ENCODE measurements at regions not wholly inside any gene's neighbourhood (a gene's known extent, or its start where the extent isn't known, plus 50 kb on each side); places are given as distances from the start of the nearest gene placed in this dataset.
"Not testable (repeated sequence)": the region's sequence is repeated elsewhere in the genome, so short reads cannot be mapped to it uniquely, and the experiment has no call there.

DNA sequence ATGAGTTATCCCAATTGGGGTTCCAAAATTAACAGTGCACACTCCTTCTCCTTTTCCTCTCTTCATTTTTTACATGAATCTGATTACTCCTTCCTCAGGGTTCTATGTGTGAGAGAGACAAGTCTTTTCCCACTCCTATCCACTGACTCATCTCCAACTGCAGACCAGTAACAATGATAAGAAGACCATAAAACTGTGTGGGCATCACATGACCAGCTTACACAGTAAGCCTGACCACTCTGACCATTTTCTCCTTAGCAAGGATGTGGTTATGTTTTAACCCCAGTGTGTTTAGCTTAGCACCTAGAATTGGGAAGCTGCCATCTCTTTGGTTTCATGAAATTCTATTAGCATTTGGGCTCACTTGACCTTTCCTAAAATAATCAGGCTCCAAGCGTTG lies 145.0 kb upstream of the CALCR start:
- intact Hi-C loops (cut with DNase I; ENCODE audit: low total_unique reads), result no loop called here
- H3K27me3 ChIP-seq, result no peaks in the 10 kb centered on the region
- no peak overlapping the region for H3K27ac ChIP-seq
- no peak for TF ChIP-seq CTCF (IDR thresholded peaks at IDR 0.05)
- no peak for TF ChIP-seq POLR2A (IDR thresholded peaks at IDR 0.05)
- H3K4me1 ChIP-seq, result no peaks in the 10 kb centered on the region
- H3K9me3 ChIP-seq, result no peaks in the 10 kb centered on the region
- H3K36me3 ChIP-seq, result no peaks in the 10 kb centered on the region
- no peak for DNase-seq
- no peak overlapping the region for H3K4me3 ChIP-seq

DNA sequence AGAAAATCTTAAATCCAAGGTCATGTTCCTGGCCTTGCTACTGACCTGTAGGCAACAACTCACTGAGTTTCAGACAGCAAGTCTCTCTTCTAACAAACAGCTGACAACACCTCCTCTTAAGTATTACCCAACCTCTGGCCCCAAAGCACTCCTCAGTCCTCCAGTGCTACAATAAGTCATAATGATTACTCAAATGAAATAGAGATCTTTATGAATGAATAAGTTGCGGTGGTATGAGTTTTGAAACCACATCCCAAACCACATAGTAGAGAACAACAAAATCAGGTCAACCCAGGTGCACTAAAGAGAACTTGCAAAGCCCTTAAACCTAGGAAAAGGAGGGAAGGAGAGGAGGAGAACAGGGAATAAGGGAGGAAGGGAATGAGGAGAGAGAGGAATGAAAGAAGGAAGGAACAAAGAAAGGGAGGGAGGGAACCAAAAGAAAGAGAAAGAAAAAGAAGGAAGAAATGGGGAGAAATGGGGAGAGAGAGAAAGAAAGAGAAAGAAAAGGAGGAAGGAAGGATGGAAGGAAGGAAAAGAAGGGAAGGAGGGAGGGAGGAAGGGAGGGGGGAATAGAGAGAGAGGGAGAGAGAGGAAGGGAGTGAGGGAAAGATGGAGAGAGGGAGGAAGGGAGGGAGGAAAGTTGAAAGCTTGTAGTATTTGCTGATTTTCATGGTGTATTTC lies 142.8 kb upstream of the CALCR start:
- no peaks in the 10 kb centered on the region for H3K9me3 ChIP-seq
- H3K4me1 ChIP-seq, result no peaks in the 10 kb centered on the region
- intact Hi-C loops (cut with DNase I; ENCODE audit: low total_unique reads), result no loop called here
- no peak for TF ChIP-seq CTCF (IDR thresholded peaks at IDR 0.05)
- TF ChIP-seq POLR2A (IDR thresholded peaks at IDR 0.05), result no peak
- no peaks in the 10 kb centered on the region for H3K27me3 ChIP-seq
- no peak overlapping the region for H3K27ac ChIP-seq
- H3K4me3 ChIP-seq, result no peak overlapping the region
- DNase-seq, result no peak
- H3K36me3 ChIP-seq, result no peaks in the 10 kb centered on the region

DNA sequence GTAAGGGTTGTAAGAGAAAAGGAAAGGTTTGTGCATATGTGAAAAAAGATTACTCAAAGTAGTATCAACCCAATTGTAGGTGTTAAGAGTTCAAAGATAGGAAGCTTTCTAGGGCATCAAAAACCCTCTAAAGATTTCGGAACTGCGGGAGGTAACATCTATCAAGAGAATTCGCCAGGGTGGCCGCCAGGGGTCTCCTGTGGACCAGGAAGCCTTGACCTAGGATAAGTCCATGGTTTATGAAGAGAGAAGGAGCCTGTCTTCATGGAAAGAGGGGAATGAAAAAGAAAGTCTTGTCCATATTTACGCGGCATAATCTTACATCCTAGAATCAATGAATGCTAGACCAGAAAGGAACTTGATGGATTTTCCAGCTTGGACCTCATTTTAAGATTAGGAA lies 140.7 kb upstream of the CALCR start:
- intact Hi-C loops (cut with DNase I; ENCODE audit: low total_unique reads), result no loop called here
- no peak overlapping the region for H3K4me3 ChIP-seq
- H3K27me3 ChIP-seq, result no peaks in the 10 kb centered on the region
- DNase-seq, result peak; percentile 17 to 32
- TF ChIP-seq POLR2A (IDR thresholded peaks at IDR 0.05) (no peak), CTCF (IDR thresholded peaks at IDR 0.05) (peak in 3 of 4 experiments; percentile 10 to 26 (median 25))
- no peaks in the 10 kb centered on the region for H3K9me3 ChIP-seq
- no peaks in the 10 kb centered on the region for H3K36me3 ChIP-seq
- no peaks in the 10 kb centered on the region for H3K4me1 ChIP-seq
- H3K27ac ChIP-seq, result no peak overlapping the region

- intact Hi-C loops (cut with DNase I; ENCODE audit: low total_unique reads), result no loop called here
- Histone ChIP-seq H3K9me3 (no peaks in the 10 kb centered on the region), H3K4me3 (no peak overlapping the region), H3K27me3 (no peaks in the 10 kb centered on the region), H3K4me1 (no peaks in the 10 kb centered on the region), H3K36me3 (no peaks in the 10 kb centered on the region), H3K27ac (no peak overlapping the region)
- no peak for DNase-seq
- TF ChIP-seq CTCF (IDR thresholded peaks at IDR 0.05) (no peak), POLR2A (IDR thresholded peaks at IDR 0.05) (no peak)
These were observed 137.4 kb upstream of the CALCR start for GRCh38 chr7:93711926-93712325.

DNA sequence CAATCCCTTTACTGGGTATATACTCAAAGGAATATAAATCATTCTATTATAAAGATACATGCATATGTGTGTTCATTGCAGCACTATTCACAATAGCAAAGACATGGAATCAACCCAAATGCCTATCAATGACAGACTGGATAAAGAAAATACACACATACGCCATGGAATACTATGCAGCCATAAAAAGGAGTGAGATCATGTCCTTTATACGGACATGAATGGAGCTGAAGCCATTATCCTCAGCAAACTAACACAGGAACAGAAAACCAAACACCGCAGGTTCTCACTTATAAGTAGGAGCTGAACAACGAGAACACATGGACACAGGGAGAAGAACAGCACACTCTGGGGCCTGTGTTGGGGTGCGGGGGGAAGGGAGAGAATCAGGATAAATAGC lies 133.7 kb upstream of the CALCR start:
- H3K9me3 ChIP-seq; DNase-seq; H3K27me3 ChIP-seq; intact Hi-C loops (cut with DNase I; ENCODE audit: low total_unique reads); H3K36me3 ChIP-seq; H3K4me1 ChIP-seq; H3K27ac ChIP-seq; H3K4me3 ChIP-seq: not testable (repeated sequence)

DNA sequence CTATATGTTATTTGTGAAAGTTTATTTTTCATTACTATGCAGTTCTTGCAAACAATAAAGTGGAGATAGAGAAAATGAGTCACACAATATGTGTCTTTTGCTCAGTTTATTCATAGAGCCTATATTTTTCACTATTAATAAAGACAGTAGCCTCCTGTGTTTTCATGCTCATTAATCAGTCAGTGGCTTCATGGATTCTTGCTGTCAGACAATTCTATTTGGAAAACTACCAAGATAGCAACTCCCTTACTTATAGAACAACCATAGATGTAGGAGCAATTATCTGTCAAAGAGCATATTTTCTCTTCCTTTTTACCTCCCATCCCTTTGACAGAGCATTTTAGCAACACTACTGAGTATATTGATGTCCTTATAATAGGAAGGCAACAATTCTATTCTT lies 132.7 kb upstream of the CALCR start:
- H3K36me3 ChIP-seq, result no peaks in the 10 kb centered on the region
- no peaks in the 10 kb centered on the region for H3K9me3 ChIP-seq
- no peaks in the 10 kb centered on the region for H3K27me3 ChIP-seq
- no peaks in the 10 kb centered on the region for H3K4me1 ChIP-seq
- no peak overlapping the region for H3K27ac ChIP-seq
- no peak for DNase-seq
- no peak for TF ChIP-seq CTCF (IDR thresholded peaks at IDR 0.05)
- H3K4me3 ChIP-seq, result no peak overlapping the region
- intact Hi-C loops (cut with DNase I; ENCODE audit: low total_unique reads), result no loop called here

DNA sequence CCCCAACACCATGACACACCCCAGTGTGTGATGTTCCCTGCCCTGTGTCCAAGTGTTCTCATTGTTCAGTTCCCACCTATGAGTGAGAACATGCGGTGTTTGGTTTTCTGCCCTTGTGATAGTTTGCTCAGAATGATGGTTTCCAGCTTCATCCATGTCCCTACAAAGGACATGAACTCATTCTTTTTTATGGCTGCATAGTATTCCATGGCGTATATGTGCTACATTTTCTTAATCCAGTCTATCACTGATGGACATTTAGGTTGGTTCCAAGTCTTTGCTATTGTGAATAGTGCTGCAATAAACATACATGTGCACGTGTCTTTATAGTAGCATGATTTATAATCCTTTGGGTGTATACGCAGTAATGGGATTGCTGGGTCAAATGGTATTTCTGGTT lies 131.6 kb upstream of the CALCR start:
- H3K36me3 ChIP-seq; H3K27me3 ChIP-seq; H3K4me1 ChIP-seq; H3K27ac ChIP-seq; DNase-seq; intact Hi-C loops (cut with DNase I; ENCODE audit: low total_unique reads); H3K4me3 ChIP-seq; H3K9me3 ChIP-seq: not testable (repeated sequence)

Measured in uterus (tissue), 3 donors.